ENCODE measurements at regions not wholly inside any gene's neighbourhood (a gene's known extent, or its start where the extent isn't known, plus 50 kb on each side); places are given as distances from the start of the nearest gene placed in this dataset.

- no peaks in the 10 kb centered on the region for H3K36me3 ChIP-seq (ENCODE audit: control insufficient read depth in 2 of 2, insufficient read depth in 2 of 2, low read length in 1 of 2)
- no peaks in the 10 kb centered on the region for H3K27me3 ChIP-seq (ENCODE audit: control insufficient read depth in 1 of 2, insufficient read depth in 2 of 2, low read length in 2 of 2)
- no peak overlapping the region for H3K4me3 ChIP-seq (ENCODE audit: low read depth in 1 of 2, low read length in 2 of 2)
- no peaks in the 10 kb centered on the region for H3K9me3 ChIP-seq (ENCODE audit: control insufficient read depth in 2 of 2, insufficient read depth in 1 of 2, low read depth in 1 of 2, low read length in 1 of 2)
- WGBS, 2 donors = 49 to 50% methylated on average over 4 of the region's 4 CpGs
- H3K4me1 ChIP-seq (ENCODE audit: control insufficient read depth in 2 of 2, insufficient read depth in 2 of 2, low read length in 1 of 2) = peaks cover 0 to 2% of the 10 kb centered on the region in 2 donors
- H3K27ac ChIP-seq (ENCODE audit: low read depth in 2 of 2, low read length in 1 of 2) = no peak overlapping the region
Measured at GRCh38 chr2:173574324-173575112, 219.8 kb downstream of the CDCA7 start.

- H3K36me3 ChIP-seq (ENCODE audit: control insufficient read depth in 2 of 2, insufficient read depth in 2 of 2, low read length in 1 of 2) = no peaks in the 10 kb centered on the region
- no peak overlapping the region for H3K27ac ChIP-seq (ENCODE audit: low read depth in 2 of 2, low read length in 1 of 2)
- no peaks in the 10 kb centered on the region for H3K9me3 ChIP-seq (ENCODE audit: control insufficient read depth in 2 of 2, insufficient read depth in 1 of 2, low read depth in 1 of 2, low read length in 1 of 2)
- 87 to 92% methylated on average over 8 of the region's 8 CpGs for WGBS, 2 donors
- peaks cover 0 to 2% of the 10 kb centered on the region in 2 donors for H3K4me1 ChIP-seq (ENCODE audit: control insufficient read depth in 2 of 2, insufficient read depth in 2 of 2, low read length in 1 of 2)
- H3K4me3 ChIP-seq (ENCODE audit: low read depth in 1 of 2, low read length in 2 of 2) = no peak overlapping the region
- H3K27me3 ChIP-seq (ENCODE audit: control insufficient read depth in 1 of 2, insufficient read depth in 2 of 2, low read length in 2 of 2) = no peaks in the 10 kb centered on the region
Measured at GRCh38 chr2:173578404-173579107, 223.9 kb downstream of the CDCA7 start.

- Histone ChIP-seq H3K4me3 (ENCODE audit: low read depth in 1 of 2, low read length in 2 of 2) (no peak overlapping the region), H3K27me3 (ENCODE audit: control insufficient read depth in 1 of 2, insufficient read depth in 2 of 2, low read length in 2 of 2) (no peaks in the 10 kb centered on the region), H3K36me3 (ENCODE audit: control insufficient read depth in 2 of 2, insufficient read depth in 2 of 2, low read length in 1 of 2) (no peaks in the 10 kb centered on the region), H3K4me1 (ENCODE audit: control insufficient read depth in 2 of 2, insufficient read depth in 2 of 2, low read length in 1 of 2) (no peaks in the 10 kb centered on the region), H3K9me3 (ENCODE audit: control insufficient read depth in 2 of 2, insufficient read depth in 1 of 2, low read depth in 1 of 2, low read length in 1 of 2) (no peaks in the 10 kb centered on the region), H3K27ac (ENCODE audit: low read depth in 2 of 2, low read length in 1 of 2) (no peak overlapping the region)
- WGBS, 2 donors = 73 to 77% methylated on average over 1 of the region's 1 CpG
Measured at GRCh38 chr2:173580351-173580750, 225.7 kb downstream of the CDCA7 start.

- H3K36me3 ChIP-seq (ENCODE audit: control insufficient read depth in 2 of 2, insufficient read depth in 2 of 2, low read length in 1 of 2) = no peaks in the 10 kb centered on the region
- H3K4me3 ChIP-seq (ENCODE audit: low read depth in 1 of 2, low read length in 2 of 2) = no peak overlapping the region
- no peaks in the 10 kb centered on the region for H3K9me3 ChIP-seq (ENCODE audit: control insufficient read depth in 2 of 2, insufficient read depth in 1 of 2, low read depth in 1 of 2, low read length in 1 of 2)
- no peaks in the 10 kb centered on the region for H3K4me1 ChIP-seq (ENCODE audit: control insufficient read depth in 2 of 2, insufficient read depth in 2 of 2, low read length in 1 of 2)
- H3K27me3 ChIP-seq (ENCODE audit: control insufficient read depth in 1 of 2, insufficient read depth in 2 of 2, low read length in 2 of 2) = no peaks in the 10 kb centered on the region
- H3K27ac ChIP-seq (ENCODE audit: low read depth in 2 of 2, low read length in 1 of 2) = no peak overlapping the region
Measured at GRCh38 chr2:173580956-173581355, 226.3 kb downstream of the CDCA7 start.

- 76 to 87% methylated on average over 6 of the region's 6 CpGs for WGBS, 2 donors
- H3K36me3 ChIP-seq (ENCODE audit: control insufficient read depth in 2 of 2, insufficient read depth in 2 of 2, low read length in 1 of 2) = no peaks in the 10 kb centered on the region
Measured at GRCh38 chr2:173583196-173583595, 228.5 kb downstream of the CDCA7 start.

GRCh38 chr2:173584000-173584399 lies 229.3 kb downstream of the CDCA7 start:
- no peaks in the 10 kb centered on the region for H3K4me1 ChIP-seq (ENCODE audit: control insufficient read depth in 2 of 2, insufficient read depth in 2 of 2, low read length in 1 of 2)
- no peaks in the 10 kb centered on the region for H3K27me3 ChIP-seq (ENCODE audit: control insufficient read depth in 1 of 2, insufficient read depth in 2 of 2, low read length in 2 of 2)
- H3K36me3 ChIP-seq (ENCODE audit: control insufficient read depth in 2 of 2, insufficient read depth in 2 of 2, low read length in 1 of 2) = no peaks in the 10 kb centered on the region
- H3K9me3 ChIP-seq (ENCODE audit: control insufficient read depth in 2 of 2, insufficient read depth in 1 of 2, low read depth in 1 of 2, low read length in 1 of 2) = no peaks in the 10 kb centered on the region
- WGBS, 2 donors = 92 to 96% methylated on average over 1 of the region's 1 CpG
- no peak overlapping the region for H3K27ac ChIP-seq (ENCODE audit: low read depth in 2 of 2, low read length in 1 of 2)
- H3K4me3 ChIP-seq (ENCODE audit: low read depth in 1 of 2, low read length in 2 of 2) = no peak overlapping the region

More at GRCh38 chr2:173583196-173583595, 228.5 kb downstream of the CDCA7 start:
- no peaks in the 10 kb centered on the region for H3K4me1 ChIP-seq (ENCODE audit: control insufficient read depth in 2 of 2, insufficient read depth in 2 of 2, low read length in 1 of 2)
- H3K27ac ChIP-seq (ENCODE audit: low read depth in 2 of 2, low read length in 1 of 2) = no peak overlapping the region
- H3K27me3 ChIP-seq (ENCODE audit: control insufficient read depth in 1 of 2, insufficient read depth in 2 of 2, low read length in 2 of 2) = no peaks in the 10 kb centered on the region
- no peaks in the 10 kb centered on the region for H3K9me3 ChIP-seq (ENCODE audit: control insufficient read depth in 2 of 2, insufficient read depth in 1 of 2, low read depth in 1 of 2, low read length in 1 of 2)
- H3K4me3 ChIP-seq (ENCODE audit: low read depth in 1 of 2, low read length in 2 of 2) = no peak overlapping the region

GRCh38 chr2:173584676-173585458 lies 230.2 kb downstream of the CDCA7 start:
- 69 to 75% methylated on average over 4 of the region's 4 CpGs for WGBS, 2 donors
- Histone ChIP-seq H3K36me3 (ENCODE audit: control insufficient read depth in 2 of 2, insufficient read depth in 2 of 2, low read length in 1 of 2) (no peaks in the 10 kb centered on the region), H3K4me3 (ENCODE audit: low read depth in 1 of 2, low read length in 2 of 2) (no peak overlapping the region), H3K27ac (ENCODE audit: low read depth in 2 of 2, low read length in 1 of 2) (no peak overlapping the region), H3K27me3 (ENCODE audit: control insufficient read depth in 1 of 2, insufficient read depth in 2 of 2, low read length in 2 of 2) (no peaks in the 10 kb centered on the region), H3K4me1 (ENCODE audit: control insufficient read depth in 2 of 2, insufficient read depth in 2 of 2, low read length in 1 of 2) (no peaks in the 10 kb centered on the region), H3K9me3 (ENCODE audit: control insufficient read depth in 2 of 2, insufficient read depth in 1 of 2, low read depth in 1 of 2, low read length in 1 of 2) (no peaks in the 10 kb centered on the region)

- Histone ChIP-seq H3K36me3 (ENCODE audit: control insufficient read depth in 2 of 2, insufficient read depth in 2 of 2, low read length in 1 of 2) (no peaks in the 10 kb centered on the region), H3K4me3 (ENCODE audit: low read depth in 1 of 2, low read length in 2 of 2) (no peak overlapping the region), H3K27ac (ENCODE audit: low read depth in 2 of 2, low read length in 1 of 2) (peak overlapping the region in 1 of 2 donors; percentile 31), H3K27me3 (ENCODE audit: control insufficient read depth in 1 of 2, insufficient read depth in 2 of 2, low read length in 2 of 2) (no peaks in the 10 kb centered on the region), H3K9me3 (ENCODE audit: control insufficient read depth in 2 of 2, insufficient read depth in 1 of 2, low read depth in 1 of 2, low read length in 1 of 2) (peaks cover 0 to 6% of the 10 kb centered on the region in 2 donors), H3K4me1 (ENCODE audit: control insufficient read depth in 2 of 2, insufficient read depth in 2 of 2, low read length in 1 of 2) (no peaks in the 10 kb centered on the region)
- 61 to 74% methylated on average over 9 of the region's 9 CpGs for WGBS, 2 donors
Measured at GRCh38 chr2:173588931-173589369, 234.3 kb downstream of the CDCA7 start.

- H3K9me3 ChIP-seq (ENCODE audit: control insufficient read depth in 2 of 2, insufficient read depth in 1 of 2, low read depth in 1 of 2, low read length in 1 of 2) = peaks cover 0 to 6% of the 10 kb centered on the region in 2 donors
- H3K27me3 ChIP-seq (ENCODE audit: control insufficient read depth in 1 of 2, insufficient read depth in 2 of 2, low read length in 2 of 2) = no peaks in the 10 kb centered on the region
- H3K36me3 ChIP-seq (ENCODE audit: control insufficient read depth in 2 of 2, insufficient read depth in 2 of 2, low read length in 1 of 2) = no peaks in the 10 kb centered on the region
- no peak overlapping the region for H3K4me3 ChIP-seq (ENCODE audit: low read depth in 1 of 2, low read length in 2 of 2)
- H3K27ac ChIP-seq (ENCODE audit: low read depth in 2 of 2, low read length in 1 of 2) = peak overlapping the region; percentile 5 to 61
- H3K4me1 ChIP-seq (ENCODE audit: control insufficient read depth in 2 of 2, insufficient read depth in 2 of 2, low read length in 1 of 2) = no peaks in the 10 kb centered on the region
- 46 to 68% methylated on average over 3 of the region's 3 CpGs for WGBS, 2 donors
Measured at GRCh38 chr2:173589604-173590275, 235.1 kb downstream of the CDCA7 start.
